DOHH2 (cell line): ENCODE measurements at regions not wholly inside any gene's neighbourhood (a gene's known extent, or its start where the extent isn't known, plus 50 kb on each side); places are given as distances from the start of the nearest gene placed in this dataset.

ENCODE experiments used
- H3F3A ChIP-seq: fragments of 200-600 bp; sonication (generic), shearing (Covaris generic); 2 replicates; pipeline ENCODE4 v1.6.0; 2016; ENCODE audit warnings: antibody characterized with exemption, mild to moderate bottlenecking; ENCODE audit not compliant: control insufficient read depth, insufficient read depth
- H3K27ac ChIP-seq: fragments of 200-600 bp; sonication (generic); 2 replicates; pipeline ENCODE4 v1.5.1; 2014; ENCODE audit warnings: low read depth, mild to moderate bottlenecking, low read length, moderate library complexity
- H3K27me3 ChIP-seq: fragments of 200-600 bp; sonication (generic); 2 replicates; pipeline ENCODE4 v1.6.1; 2014; ENCODE audit warnings: mild to moderate bottlenecking, low read length, mixed read lengths; ENCODE audit not compliant: control insufficient read depth
- H3K36me3 ChIP-seq: fragments of 200-600 bp; sonication (generic); 2 replicates; pipeline ENCODE4 v1.6.1; 2014; ENCODE audit warnings: mild to moderate bottlenecking, low read length, moderate library complexity, mixed read lengths; ENCODE audit not compliant: control insufficient read depth
- H3K4me1 ChIP-seq: fragments of 200-600 bp; sonication (generic); 2 replicates; pipeline ENCODE4 v1.6.1; 2014; ENCODE audit warnings: mild to moderate bottlenecking, low read length, mixed read lengths; ENCODE audit not compliant: control insufficient read depth
- H3K4me2 ChIP-seq: fragments of 200-600 bp; sonication (generic); 2 replicates; pipeline ENCODE4 v1.6.0; 2014; ENCODE audit warnings: mild to moderate bottlenecking, low read length, moderate library complexity
- H3K4me3 ChIP-seq: fragments of 200-600 bp; sonication (generic); 2 replicates; pipeline ENCODE4 v1.5.1; 2014; ENCODE audit warnings: mild to moderate bottlenecking, low read length, mixed read lengths
- H3K79me2 ChIP-seq: fragments of 200-600 bp; sonication (generic); 2 replicates; pipeline ENCODE4 v1.6.1; 2014; ENCODE audit warnings: mild to moderate bottlenecking, low read length, mixed read lengths; ENCODE audit not compliant: control insufficient read depth
- H3K9me2 ChIP-seq: fragments of 200-600 bp; sonication (generic); replicated peaks from 2 replicates; pipeline ENCODE4 v1.6.1; 2014; ENCODE audit warnings: mild to moderate bottlenecking, low read length, mixed read lengths; ENCODE audit not compliant: control insufficient read depth
- H3K9me3 ChIP-seq: fragments of 200-600 bp; sonication (generic); 2 replicates; pipeline ENCODE4 v1.6.1; 2014; ENCODE audit warnings: antibody characterized with exemption, low read length, mixed read lengths; ENCODE audit not compliant: control insufficient read depth, insufficient read depth
- H4K20me1 ChIP-seq: fragments of 200-600 bp; sonication (generic); 2 replicates; pipeline ENCODE4 v1.6.0; 2014; ENCODE audit warnings: low read depth, mild to moderate bottlenecking, antibody characterized with exemption, low read length, moderate library complexity; ENCODE audit not compliant: control insufficient read depth, insufficient read depth
- CTCF ChIP-seq: fragments of 200-600 bp; sonication (generic); IDR thresholded peaks from one replicate; pipeline ENCODE4 v1.5.1; 2014; ENCODE audit warnings: antibody characterized with exemption, mild to moderate bottlenecking, low read depth, low read length; ENCODE audit not compliant: poor library complexity, severe bottlenecking
- EZH2phosphoT487 ChIP-seq: fragments of 200-600 bp; sonication (generic); IDR thresholded peaks from 2 replicates; pipeline ENCODE4 v1.6.1; 2017; ENCODE audit warnings: borderline replicate concordance, mild to moderate bottlenecking, antibody characterized with exemption, low read length, moderate library complexity, mixed read lengths

- no peaks in the 10 kb centered on the region for H4K20me1 ChIP-seq
- H3K4me1 ChIP-seq: no peaks in the 10 kb centered on the region
- no peak for TF ChIP-seq EZH2phosphoT487
- TF ChIP-seq CTCF: no peak
- H3K79me2 ChIP-seq: no peaks in the 10 kb centered on the region
- H3K27me3 ChIP-seq: no peaks in the 10 kb centered on the region
- no peaks in the 10 kb centered on the region for H3F3A ChIP-seq
- no peak overlapping the region for H3K4me3 ChIP-seq
- no peak overlapping the region for H3K4me2 ChIP-seq
- no peaks in the 10 kb centered on the region for H3K9me2 ChIP-seq
- H3K27ac ChIP-seq: no peak overlapping the region
- no peaks in the 10 kb centered on the region for H3K36me3 ChIP-seq
- peaks cover 7% of the 10 kb centered on the region; the same call in 1 of the 2 replicates for H3K9me3 ChIP-seq
Measured at GRCh38 chr14:28820677-28821076, 54.1 kb downstream of the FOXG1 start.

- Histone ChIP-seq H3K27ac (no peak overlapping the region), H3K4me2 (no peak overlapping the region), H3K36me3 (no peaks in the 10 kb centered on the region), H3F3A (no peaks in the 10 kb centered on the region), H3K79me2 (no peaks in the 10 kb centered on the region), H3K9me2 (no peaks in the 10 kb centered on the region), H3K4me3 (no peak overlapping the region), H3K4me1 (no peaks in the 10 kb centered on the region), H3K27me3 (no peaks in the 10 kb centered on the region), H3K9me3 (peaks cover 7% of the 10 kb centered on the region; the same call in 1 of the 2 replicates), H4K20me1 (no peaks in the 10 kb centered on the region)
- no peak for TF ChIP-seq CTCF
- no peak for TF ChIP-seq EZH2phosphoT487
Measured at GRCh38 chr14:28821993-28822392, 55.4 kb downstream of the FOXG1 start.

GRCh38 chr14:28823245-28823644 is 56.7 kb downstream of the FOXG1 start:
- Histone ChIP-seq H3K27me3 (no peaks in the 10 kb centered on the region), H3K36me3 (no peaks in the 10 kb centered on the region), H3K9me2 (no peaks in the 10 kb centered on the region), H3K4me2 (no peak overlapping the region), H3K9me3 (peaks cover 7% of the 10 kb centered on the region; the same call in 1 of the 2 replicates), H3K4me1 (no peaks in the 10 kb centered on the region), H3F3A (no peaks in the 10 kb centered on the region), H3K4me3 (no peak overlapping the region), H3K79me2 (no peaks in the 10 kb centered on the region), H4K20me1 (no peaks in the 10 kb centered on the region), H3K27ac (no peak overlapping the region)
- TF ChIP-seq EZH2phosphoT487 (no peak), CTCF (no peak)
